H1 (cell line): ENCODE measurements at regions not wholly inside any gene's neighbourhood (a gene's known extent, or its start where the extent isn't known, plus 50 kb on each side); places are given as distances from the start of the nearest gene placed in this dataset.

Experiments
- CHD2 ChIP-seq: IDR thresholded peaks from 2 replicates; pipeline ENCODE4 v1.6.1; 2012; ENCODE audit warnings: low read length, improper control_type of control experiment
- KDM1A ChIP-seq: fragments of 200-600, 300-600 bp; sonication (generic); IDR thresholded peaks from 2 replicates; pipeline ENCODE4 v1.7.1; 2016; ENCODE audit warnings: mild to moderate bottlenecking, low read length, borderline replicate concordance
- USF2 ChIP-seq: IDR thresholded peaks from 2 replicates; pipeline ENCODE4 v1.6.1; 2011; ENCODE audit warnings: low read length, improper control_type of control experiment

- no peak for TF ChIP-seq USF2
- TF ChIP-seq KDM1A = no peak
- TF ChIP-seq CHD2 = no peak
These were observed 63.9 kb upstream of the SPRY4 start (continued) for GRCh38 chr5:142388696-142389095.
